GM19397 (cell line): ENCODE measurements at regions not wholly inside any gene's neighbourhood (a gene's known extent, or its start where the extent isn't known, plus 50 kb on each side); places are given as distances from the start of the nearest gene placed in this dataset.
"Not testable (repeated sequence)": the region's sequence is repeated elsewhere in the genome, so short reads cannot be mapped to it uniquely, and the experiment has no call there.

Source experiments
- ATAC-seq: cut with Tn5 transposase; IDR thresholded peaks from one replicate; pipeline ENCODE4 v1.9.1; 2021; ENCODE audit warnings: mild to moderate bottlenecking, moderate library complexity; ENCODE audit not compliant: unreplicated experiment

- ATAC-seq: no peak
Observed at GRCh38 chr2:180246268-180246667, 239.2 kb upstream of the CWC22 start.

GRCh38 chr2:180240774-180241173 is 233.7 kb upstream of the CWC22 start:
- ATAC-seq: no peak

GRCh38 chr2:180238729-180239128 is 231.6 kb upstream of the CWC22 start:
- ATAC-seq: no peak

- not testable (repeated sequence) for ATAC-seq
Observed at GRCh38 chr2:180236061-180236460, 229.0 kb upstream of the CWC22 start.

GRCh38 chr2:180235506-180235905 is 228.4 kb upstream of the CWC22 start:
- not testable (repeated sequence) for ATAC-seq

GRCh38 chr2:180234991-180235390 is 227.9 kb upstream of the CWC22 start:
- not testable (repeated sequence) for ATAC-seq

- no peak for ATAC-seq
Observed at GRCh38 chr2:180231015-180231414, 223.9 kb upstream of the CWC22 start.

- no peak for ATAC-seq
Observed at GRCh38 chr2:180227461-180227860, 220.4 kb upstream of the CWC22 start.

GRCh38 chr2:180225118-180225517 is 218.0 kb upstream of the CWC22 start:
- ATAC-seq: no peak

GRCh38 chr2:180222644-180223043 is 215.5 kb upstream of the CWC22 start:
- ATAC-seq: no peak

GRCh38 chr2:180219491-180219890 is 212.4 kb upstream of the CWC22 start:
- no peak for ATAC-seq

- ATAC-seq: no peak
Observed at GRCh38 chr2:180208841-180209240, 201.7 kb upstream of the CWC22 start.

- no peak for ATAC-seq
Observed at GRCh38 chr2:180205621-180206235, 198.6 kb upstream of the CWC22 start.

GRCh38 chr2:180203972-180204371 is 196.9 kb upstream of the CWC22 start:
- ATAC-seq: no peak

- no peak for ATAC-seq
Observed at GRCh38 chr2:180202467-180202951, 195.4 kb upstream of the CWC22 start.

- no peak for ATAC-seq
Observed at GRCh38 chr2:180196419-180196977, 189.4 kb upstream of the CWC22 start.

GRCh38 chr2:180195847-180196246 is 188.8 kb upstream of the CWC22 start:
- ATAC-seq: no peak

- ATAC-seq: no peak
Observed at GRCh38 chr2:180191432-180192124, 184.5 kb upstream of the CWC22 start.

GRCh38 chr2:180190851-180191250 is 183.8 kb upstream of the CWC22 start:
- ATAC-seq: no peak

- ATAC-seq: no peak
Observed at GRCh38 chr2:180187611-180188010, 180.5 kb upstream of the CWC22 start.

GRCh38 chr2:180184506-180184905 is 177.4 kb upstream of the CWC22 start:
- ATAC-seq: no peak

- no peak for ATAC-seq
Observed at GRCh38 chr2:180180511-180180910, 173.4 kb upstream of the CWC22 start.
